Cerebellar nuclear complex (tissue), 1 donor: ENCODE measurements at regions not wholly inside any gene's neighbourhood (a gene's known extent, or its start where the extent isn't known, plus 50 kb on each side); places are given as distances from the start of the nearest gene placed in this dataset.
A peak's percentile ranks its signal among the peaks of the same experiment; 100 is the strongest.

Source experiments
- DNase-seq, 2 experiments: peaks; one replicate each; lab custom pipeline; 2025; lab: John Stamatoyannopoulos, UW

DNA sequence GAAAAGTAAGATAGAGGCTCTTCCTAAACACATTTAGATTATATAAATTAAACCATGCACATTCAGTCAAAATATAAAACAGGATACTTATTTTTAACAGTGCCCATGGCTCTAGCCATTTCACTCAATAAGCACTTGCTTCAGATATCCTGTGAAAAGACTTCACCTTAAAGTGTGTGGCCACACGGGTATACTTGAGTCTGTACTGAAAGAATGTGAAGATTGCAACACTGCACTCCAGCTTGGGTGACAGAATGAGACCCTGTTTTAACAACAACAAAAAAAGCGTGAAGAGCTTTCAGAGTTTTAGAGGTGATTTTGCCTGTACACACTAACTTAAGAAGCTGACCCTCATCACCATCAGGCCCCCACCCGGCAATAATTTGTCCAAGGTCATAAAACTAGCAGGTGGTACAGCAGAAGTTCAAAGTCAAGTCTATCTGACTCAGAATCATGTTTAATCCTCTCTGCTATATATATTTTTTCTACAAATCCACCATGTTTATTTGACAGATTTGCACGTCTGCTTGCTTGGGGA is 203.5 kb upstream of the GUCY1A2 start:
- DNase-seq, result no peak

DNA sequence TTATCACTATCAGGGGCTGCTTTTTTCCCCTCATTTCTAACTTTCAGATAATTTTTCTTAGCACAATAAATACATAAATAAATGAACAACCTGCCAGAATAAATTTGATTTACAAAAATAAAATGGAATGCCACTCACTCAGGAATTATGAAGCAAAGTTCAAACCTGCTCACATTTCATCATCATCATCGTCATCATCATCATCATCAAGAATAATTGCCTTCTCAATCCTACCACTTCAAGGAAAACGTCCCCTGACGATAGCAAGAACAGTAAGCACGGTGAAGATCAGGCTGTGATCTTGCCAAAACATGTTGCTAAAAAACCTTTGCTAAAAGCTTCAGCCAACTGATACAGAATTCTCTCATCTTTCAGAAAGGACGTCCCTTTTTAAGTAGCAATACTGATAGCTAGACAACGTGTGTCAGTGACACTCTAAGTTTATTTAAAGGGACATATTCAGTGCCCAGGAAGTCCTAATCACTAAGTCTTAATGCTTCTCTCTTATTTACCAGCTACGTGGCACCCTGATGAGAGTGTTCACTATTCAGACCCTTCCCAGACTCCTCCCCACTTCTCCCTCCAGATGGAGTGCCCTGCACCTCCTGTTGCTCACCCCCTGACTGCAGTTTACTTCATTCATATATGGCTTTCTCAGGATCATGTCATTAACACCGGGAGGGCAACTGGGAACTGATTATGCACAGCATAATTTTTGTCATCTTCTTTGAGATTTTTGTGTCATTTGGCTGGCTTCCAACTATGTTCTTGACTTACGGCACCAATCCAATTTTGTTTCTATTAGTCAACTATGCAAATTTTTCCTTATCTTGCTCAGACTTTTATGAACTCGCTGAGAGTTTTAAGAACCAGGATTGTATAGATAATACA is 200.1 kb upstream of the GUCY1A2 start:
- DNase-seq, result no peak

DNA sequence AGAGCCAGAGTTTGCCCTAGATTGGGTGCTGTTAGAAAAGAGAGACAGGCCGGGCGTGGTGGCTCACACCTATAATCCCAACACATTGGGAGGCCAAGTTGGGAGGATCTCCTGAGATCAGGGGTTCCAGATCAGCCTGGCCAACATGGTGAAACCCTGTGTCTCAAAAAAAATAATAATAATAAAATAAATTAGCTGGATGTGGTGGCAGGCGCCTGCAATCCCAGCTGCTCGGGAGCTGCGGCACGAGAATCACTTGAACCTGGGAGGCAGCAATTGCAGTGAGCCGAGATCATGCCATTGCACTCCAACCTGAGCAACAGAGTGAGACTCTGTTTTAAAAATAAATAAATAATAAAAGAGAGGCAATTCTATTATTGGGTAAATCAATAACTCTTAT is 199.2 kb upstream of the GUCY1A2 start:
- DNase-seq, result no peak

DNA sequence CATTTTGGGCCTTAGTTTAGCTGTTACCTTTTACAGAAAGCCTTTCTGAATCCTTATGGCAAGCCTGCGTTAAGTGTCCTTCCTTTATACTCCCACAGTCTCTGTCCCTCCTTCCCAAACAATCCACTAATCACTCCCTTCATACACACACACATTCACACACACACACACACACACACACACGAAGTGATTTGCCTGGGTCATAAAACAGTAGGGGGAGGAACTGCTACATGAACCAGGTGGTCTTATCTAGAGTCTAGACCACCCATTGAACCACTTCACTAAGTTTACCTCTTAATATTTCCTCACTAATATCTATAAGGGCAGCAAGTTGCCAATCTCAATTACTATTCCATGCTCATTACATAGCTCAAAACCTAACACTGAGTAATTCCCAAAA is 196.7 kb upstream of the GUCY1A2 start:
- no peak for DNase-seq

DNA sequence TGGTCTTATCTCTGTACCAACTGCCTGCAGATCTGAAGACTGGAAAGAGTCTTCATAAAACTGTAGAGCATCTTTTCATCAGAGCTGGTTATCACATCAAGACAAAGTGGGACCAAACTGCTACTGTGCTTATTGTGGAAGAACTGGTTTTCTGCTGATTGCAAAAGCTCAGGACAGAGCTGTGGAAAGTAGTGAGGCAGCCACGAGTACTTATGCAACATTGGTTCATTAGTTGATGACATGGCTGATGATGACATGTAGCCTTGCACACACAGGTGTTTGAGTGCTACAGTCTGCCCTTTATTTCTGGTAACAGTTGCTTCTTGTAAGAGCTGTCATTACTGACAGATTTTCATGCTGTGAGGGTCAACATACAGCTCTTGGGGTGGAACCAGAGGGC is 185.4 kb upstream of the GUCY1A2 start:
- no peak for DNase-seq

DNA sequence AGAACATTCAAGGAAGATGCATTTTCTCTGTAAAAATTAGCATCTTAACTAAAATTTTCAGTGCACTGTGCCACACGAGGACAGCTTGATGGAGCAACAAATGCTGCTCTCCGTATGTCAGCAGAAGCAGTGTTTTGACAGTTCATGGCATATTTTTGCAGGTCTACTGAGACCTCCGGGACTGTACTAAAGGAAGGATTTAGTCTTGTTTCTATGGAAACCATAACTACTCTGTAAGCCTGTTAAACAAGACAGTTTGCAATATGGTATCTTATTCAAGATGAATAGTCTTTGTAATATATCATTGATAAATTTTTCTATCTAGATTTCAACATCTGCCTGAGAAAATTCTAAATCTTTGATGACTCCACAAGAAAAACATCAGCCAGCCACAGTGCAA is 184.0 kb upstream of the GUCY1A2 start:
- DNase-seq, result no peak

DNA sequence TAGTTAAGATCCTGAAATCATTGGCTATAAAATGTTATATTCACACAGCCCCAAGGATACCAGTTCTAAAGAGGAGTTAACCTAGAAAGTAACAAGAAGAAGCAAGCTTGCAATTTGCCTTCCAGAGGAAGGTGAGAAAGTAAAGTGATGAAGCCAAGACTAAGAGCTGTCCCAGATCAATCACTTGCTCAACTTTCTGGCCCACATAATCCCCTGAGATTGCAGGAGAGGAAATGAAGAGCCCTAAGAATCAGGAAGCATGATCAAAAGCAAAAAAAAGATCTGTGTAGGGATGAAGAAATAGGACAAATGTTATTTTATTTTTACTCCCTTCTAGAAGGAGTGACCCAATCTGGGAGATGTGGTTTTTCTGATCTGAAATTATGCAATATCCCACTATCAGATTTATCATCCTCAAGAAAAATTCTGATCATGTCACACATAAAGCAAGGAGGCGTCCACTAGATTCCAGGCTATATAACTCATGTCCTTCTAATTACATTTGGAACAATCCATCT is 180.3 kb upstream of the GUCY1A2 start:
- DNase-seq, result no peak

DNA sequence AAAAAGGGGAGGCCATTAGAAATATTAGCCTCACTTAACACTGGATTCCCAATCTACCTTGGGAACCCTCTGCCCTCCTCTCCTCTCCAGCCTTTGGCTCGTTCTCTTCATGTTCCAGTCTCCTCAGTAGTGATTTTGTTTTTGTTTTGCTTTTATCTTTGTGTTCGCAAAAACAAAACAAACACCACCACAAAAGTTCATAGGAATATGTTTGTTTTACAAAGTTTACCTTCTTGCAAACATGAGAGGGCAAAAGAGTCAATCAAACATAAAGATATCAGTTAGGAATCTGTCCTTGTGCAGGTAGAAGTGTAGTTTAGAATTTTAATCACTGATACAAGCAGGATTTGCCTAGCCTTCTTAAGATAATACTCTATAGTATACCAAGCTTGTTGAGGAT is 179.7 kb upstream of the GUCY1A2 start:
- DNase-seq, result no peak

DNA sequence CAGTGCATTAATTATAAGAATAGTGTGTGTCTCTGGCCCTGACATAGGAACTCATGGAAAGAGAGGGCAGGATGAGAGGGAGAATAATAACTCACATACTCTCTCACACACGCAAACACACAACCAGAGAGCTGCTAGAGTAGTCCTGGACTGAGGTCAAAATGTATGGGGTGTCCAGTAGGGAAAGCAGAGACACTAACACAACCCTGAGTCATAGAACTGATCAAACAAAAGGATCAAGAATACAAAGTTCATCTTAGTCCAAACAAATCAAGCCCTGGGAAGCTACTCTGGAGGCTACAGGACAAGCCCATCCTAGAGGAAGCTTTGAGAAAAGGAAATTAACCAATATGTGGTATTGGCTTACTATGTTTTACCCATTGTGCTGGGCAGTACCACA is 178.5 kb upstream of the GUCY1A2 start:
- DNase-seq, result no peak

DNA sequence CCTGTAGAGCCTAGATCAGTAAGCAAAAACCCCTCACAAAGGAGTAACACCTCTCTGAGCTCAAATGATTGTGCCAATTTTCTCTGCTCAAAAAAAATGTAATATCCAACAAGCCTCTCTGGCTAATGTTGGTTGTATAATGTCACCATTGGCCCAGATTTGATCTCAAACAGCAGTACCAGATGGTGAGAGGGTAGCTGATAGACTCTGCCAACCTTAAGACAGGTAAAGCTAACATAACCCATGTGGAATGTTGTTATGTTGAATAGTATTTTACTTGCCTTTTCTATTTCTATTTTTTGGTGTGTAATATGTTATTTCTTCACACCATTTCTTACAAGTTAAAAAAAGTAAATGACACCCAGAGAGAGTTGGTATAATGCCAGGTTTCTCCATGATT is 166.7 kb upstream of the GUCY1A2 start:
- DNase-seq, result peak; percentile 44 to 93

DNA sequence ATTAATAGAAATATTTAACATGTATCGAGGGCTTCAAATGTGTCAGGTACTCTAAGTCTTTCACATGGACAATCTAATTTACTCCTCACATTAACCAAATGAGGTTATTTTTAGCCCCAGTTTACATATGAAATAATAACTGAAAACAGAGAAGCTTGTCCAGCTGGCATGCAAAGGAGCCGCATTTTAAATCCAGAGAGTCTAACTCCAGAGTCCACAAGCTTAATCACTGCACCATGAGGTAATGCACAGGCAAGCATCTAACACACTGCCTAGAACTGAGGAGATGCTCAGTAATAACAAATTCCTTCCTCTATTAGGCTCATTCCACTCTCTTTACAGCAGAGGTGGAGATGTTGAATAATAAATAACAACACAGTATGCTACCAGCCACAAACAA is 165.7 kb upstream of the GUCY1A2 start:
- DNase-seq, result peak; percentile 17 to 65

DNA sequence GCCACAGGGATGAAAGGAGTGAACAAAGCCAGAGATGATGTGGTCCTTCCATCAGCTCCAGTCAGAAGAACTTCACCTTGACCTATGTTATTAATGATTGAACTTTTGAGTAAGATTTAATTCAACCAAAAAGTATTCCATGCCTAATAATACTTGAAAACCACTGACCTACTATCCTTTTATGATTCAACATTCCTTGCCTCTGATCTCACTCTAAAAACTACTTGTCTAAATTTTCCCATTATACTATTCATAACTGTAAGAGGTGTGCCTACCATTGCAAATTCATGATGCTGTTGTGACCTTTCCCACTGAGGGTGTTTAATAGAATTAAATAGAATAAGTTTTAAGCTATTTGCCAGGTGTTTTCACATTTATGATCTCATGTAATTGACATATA is 164.7 kb upstream of the GUCY1A2 start:
- no peak for DNase-seq

DNA sequence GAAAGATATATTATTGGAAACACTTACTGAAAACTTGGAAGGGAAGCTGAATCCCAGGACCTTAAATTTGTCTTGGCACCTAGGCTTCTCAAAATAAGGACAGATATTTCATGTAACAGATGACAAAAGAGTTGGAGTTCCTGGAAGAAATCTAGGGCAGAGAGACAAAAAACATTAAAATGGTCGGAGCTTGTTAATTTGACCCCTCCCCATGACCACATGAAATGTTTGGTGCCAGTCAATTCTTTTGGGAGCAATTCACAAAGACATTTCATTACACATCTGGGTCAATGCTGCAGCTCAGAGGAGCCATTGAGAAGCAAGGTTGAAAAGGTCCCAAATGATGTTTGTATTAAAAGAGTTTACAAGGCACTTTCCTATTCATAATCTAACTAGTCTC is 162.0 kb upstream of the GUCY1A2 start:
- no peak for DNase-seq

DNA sequence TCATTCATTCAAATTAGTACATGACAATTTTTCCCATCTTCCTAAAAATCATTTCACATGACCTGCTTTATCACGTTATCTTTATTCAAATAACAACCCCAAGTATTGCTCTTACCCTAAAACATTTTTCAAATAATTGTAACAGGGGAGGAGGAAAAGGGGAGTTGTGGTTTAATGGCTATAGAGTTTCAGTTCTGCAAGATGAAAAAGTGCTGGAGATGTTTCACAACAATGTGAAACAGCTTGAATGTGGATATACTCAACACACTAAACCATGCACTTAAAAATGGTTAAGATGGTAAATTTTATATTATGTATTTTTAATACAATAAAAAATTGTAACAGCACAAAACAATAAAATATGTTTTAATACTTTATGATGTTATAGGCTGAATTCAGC is 161.6 kb upstream of the GUCY1A2 start:
- DNase-seq, result no peak

DNA sequence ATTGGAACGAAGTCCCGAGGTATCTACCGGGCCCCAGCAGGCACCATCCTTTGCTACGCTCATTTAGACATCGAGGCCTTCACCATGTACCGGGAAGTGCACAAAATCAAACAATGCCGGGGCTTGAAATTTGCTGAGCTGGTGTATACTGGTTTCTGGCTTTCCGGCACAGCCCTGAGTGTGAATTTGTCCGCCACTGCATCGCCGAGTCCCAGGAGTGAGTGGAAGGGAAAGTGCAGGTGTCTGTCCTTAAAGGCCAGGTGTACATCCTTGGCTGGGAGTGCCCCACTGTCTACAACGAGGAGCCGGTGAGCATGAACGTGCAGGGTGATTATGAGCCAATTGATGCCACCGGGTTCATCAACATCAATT is 158.8 kb upstream of the GUCY1A2 start:
- no peak for DNase-seq

DNA sequence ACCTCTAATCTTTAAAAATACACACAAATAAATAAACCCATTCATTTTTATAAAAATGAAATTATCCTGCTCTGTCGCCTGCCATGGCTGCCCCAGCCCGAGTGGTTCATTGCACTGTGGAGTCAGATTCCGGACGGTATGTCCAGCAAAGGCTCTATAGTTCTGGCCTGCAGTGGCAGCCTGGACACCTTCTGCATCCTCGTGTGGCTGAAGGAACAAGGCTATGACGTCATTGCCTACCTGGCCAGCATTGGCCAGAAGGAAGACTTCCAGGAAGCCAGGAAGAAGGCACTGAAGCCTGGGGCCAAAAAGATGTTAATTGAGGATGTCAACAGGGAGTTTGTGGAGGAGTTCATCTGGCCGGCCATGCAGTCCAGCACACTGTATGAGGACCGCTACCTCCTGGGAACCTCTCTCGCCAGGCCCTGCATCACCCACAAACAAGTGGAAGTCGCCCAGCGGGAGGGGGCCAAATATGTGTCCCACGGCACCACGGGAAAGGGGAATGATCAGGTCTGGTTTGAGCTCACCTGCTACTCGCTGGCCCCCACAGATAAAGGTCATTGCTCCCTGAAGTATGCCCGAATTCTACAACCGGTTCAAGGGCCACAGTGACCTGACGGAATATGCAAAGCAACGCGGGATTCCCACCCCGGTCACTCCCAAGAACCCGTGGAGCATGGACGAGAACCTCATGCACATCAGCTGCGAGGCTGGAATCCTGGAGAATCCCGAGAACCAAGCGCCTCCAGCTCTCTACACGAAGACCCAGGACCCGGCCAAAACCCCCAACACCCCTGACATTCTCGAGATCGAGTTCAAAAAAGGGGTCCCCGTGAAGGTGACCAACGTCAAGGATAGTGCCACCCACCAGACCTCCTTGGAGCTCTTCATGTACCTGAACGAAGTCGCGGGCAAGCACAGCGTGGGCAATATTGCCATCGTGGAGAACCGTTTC is 158.2 kb upstream of the GUCY1A2 start:
- DNase-seq, result no peak

DNA sequence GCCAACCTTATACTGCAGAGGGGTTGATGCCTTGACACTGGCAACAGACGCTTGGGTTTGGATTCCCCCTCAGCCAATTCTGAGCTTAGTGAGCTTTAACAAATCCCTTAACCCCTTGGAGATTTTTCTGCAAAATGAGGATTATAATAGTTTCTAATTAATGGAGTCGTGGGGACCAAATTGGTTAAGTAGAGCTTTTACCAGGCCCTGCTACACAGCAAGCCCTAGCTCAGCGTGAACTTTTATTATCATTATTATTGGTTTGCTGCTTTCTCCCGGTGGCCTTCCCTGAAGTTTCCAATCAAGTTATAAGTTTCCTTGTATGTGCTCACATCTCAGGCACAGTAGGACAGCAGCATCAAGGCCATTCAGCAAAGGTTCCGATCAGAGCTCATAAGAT is 156.6 kb upstream of the GUCY1A2 start:
- no peak for DNase-seq

DNA sequence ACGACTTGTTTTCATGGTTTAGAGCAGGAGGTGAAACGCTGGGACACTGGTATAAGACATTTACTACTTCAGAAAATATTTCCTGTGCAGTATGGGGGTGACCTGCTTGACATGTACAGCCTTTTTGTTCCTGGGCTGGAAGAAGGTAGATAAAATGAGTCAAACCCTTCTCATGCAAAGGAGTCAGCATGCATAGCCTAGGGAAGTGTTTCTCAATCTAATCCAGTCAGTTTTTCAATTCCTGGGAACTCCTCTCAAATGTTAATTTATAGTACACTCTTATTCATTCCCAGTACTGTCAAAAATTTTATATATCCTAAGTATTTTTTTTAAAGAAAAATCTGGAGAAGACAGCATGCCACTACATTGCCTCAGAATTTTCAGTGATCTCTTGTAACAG is 154.7 kb upstream of the GUCY1A2 start:
- DNase-seq, result no peak

DNA sequence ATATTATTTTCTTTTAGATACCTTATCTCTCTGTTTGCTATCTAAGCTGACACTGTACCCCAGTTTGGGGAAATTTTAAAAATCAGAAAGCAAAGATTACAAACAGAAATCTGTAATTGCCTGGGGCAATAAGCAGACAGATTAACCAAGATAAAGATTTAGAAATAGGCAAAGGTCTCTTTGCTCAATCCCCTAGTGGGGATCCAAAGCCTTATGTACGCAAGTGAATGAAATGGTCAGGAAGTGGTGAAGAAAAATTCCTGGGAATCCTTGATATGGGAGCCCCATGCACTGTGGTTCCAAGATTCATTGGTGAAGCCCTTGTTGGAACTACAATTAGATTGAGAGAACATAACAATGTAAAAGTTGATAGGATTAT is 139.5 kb upstream of the GUCY1A2 start:
- DNase-seq, result no peak

DNA sequence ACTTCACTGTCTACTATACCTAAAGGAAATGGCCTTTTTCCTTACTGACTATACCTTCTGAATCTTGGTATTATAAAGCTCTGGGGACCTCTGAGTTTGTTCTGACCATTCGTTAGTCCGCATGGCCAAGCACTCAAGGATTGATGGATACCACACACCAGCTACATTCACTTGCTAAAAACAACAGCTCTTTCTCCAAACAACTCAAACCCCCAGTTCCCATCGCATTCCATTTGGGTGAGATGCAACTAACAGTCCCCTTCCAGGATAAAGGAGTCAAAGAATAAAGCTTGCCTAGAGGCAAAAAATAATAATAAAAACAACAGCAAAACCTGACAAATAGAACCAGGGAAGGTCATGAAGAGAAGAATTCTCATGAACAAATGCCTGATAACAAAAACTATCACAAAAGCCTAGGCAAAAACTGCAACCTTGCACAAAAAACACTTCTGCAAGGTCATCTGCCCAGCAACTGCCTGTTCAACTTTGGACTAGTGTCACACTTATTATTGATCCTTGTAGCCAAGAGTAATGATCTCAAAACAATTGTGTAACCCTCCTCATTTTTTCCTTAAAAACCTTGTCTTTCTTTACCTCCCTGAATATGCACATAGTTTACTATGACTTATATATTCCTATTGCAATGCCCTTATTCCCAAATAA is 139.0 kb upstream of the GUCY1A2 start:
- DNase-seq, result no peak

DNA sequence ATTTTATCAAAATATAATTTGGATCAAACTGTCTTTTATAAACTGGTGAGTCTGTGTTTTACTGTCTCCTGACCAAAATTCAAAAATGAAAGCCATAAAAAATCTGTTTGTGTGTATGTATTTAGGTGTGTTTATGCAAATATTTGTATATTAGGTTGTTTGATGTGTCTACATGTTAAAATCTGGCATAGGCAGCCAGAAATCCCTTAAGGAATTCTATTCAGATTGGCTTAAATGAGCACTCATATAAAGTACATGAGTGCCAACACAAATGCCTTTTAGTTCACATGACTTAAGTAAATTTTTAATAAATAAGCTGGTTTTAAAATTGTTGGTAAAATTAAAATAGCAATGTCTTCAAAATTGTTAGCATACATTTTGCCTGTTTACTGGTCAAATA is 133.3 kb upstream of the GUCY1A2 start:
- DNase-seq, result no peak

DNA sequence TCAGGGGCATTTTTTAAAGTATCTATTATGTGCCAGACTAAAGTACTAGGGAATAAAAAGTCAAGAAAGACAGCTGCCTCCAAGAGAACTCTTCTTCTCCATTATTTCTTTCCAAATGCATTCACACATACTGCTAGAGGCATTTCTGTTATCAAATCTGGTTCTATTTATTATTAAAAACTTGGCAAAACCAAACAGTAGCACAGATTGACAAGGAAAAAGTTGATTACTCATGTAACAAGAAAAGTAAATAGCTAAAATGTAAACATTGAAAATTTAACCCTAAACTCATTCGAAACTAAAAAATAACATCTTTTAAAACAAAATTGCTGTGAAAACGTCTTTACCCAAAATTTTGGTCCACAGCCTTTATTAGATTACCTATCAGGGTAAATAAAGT is 132.9 kb upstream of the GUCY1A2 start:
- DNase-seq, result no peak
